Neuronal stem cell (in vitro differentiated cells): ENCODE measurements at regions not wholly inside any gene's neighbourhood (a gene's known extent, or its start where the extent isn't known, plus 50 kb on each side); places are given as distances from the start of the nearest gene placed in this dataset.

ENCODE experiments used
- DNase-seq: peaks from one replicate; pipeline ENCODE4 v3.0.0-alpha.2; 2013; ENCODE audit warnings: low spot score
- H2AFZ ChIP-seq: one replicate; pipeline ENCODE4 v1.6.1; 2013; ENCODE audit warnings: mild to moderate bottlenecking, low read length, inconsistent platforms
- H2AK5ac ChIP-seq: 2 replicates; pipeline ENCODE4 v1.6.1; 2013; ENCODE audit warnings: low read depth, mild to moderate bottlenecking, inconsistent platforms, low read length, moderate library complexity, mixed read lengths
- H2BK120ac ChIP-seq: 2 replicates; pipeline ENCODE4 v1.6.1; 2013; ENCODE audit warnings: low read depth, mild to moderate bottlenecking, inconsistent platforms, low read length, moderate library complexity, mixed read lengths
- H2BK12ac ChIP-seq: one replicate; pipeline ENCODE4 v1.6.1; 2013; ENCODE audit warnings: low read length, inconsistent platforms
- H2BK15ac ChIP-seq: 2 replicates; pipeline ENCODE4 v1.6.1; 2013; ENCODE audit warnings: mild to moderate bottlenecking, low read length, inconsistent platforms, mixed read lengths
- H2BK5ac ChIP-seq: one replicate; pipeline ENCODE4 v1.6.1; 2013; ENCODE audit warnings: inconsistent platforms, mild to moderate bottlenecking, low read length, moderate library complexity
- H3K14ac ChIP-seq: one replicate; pipeline ENCODE4 v1.6.1; 2013; ENCODE audit warnings: low read length, inconsistent platforms
- H3K18ac ChIP-seq: 2 replicates; pipeline ENCODE4 v1.6.1; 2013; ENCODE audit warnings: low read length, inconsistent platforms
- H3K23ac ChIP-seq: 2 replicates; pipeline ENCODE4 v1.6.1; 2013; ENCODE audit warnings: low read depth, mild to moderate bottlenecking, mixed read lengths, low read length, inconsistent platforms; ENCODE audit not compliant: poor library complexity
- H3K27ac ChIP-seq: replicated peaks from 3 replicates; pipeline ENCODE4 v1.5.1; 2013; ENCODE audit warnings: low read length, inconsistent platforms
- H3K27me3 ChIP-seq, 3 experiments: 2 replicates each; pipeline ENCODE4 v1.6.1; 2013; ENCODE audit warnings: low read length in 3 of 3, mild to moderate bottlenecking in 2 of 3, inconsistent platforms in 1 of 3, low read depth in 1 of 3, mixed read lengths in 1 of 3, moderate library complexity in 1 of 3; ENCODE audit not compliant: control insufficient read depth in 3 of 3, insufficient read depth in 3 of 3
- H3K36me3 ChIP-seq, 2 donors: replicated peaks in 1 of 2; 2 replicates each; pipeline ENCODE4 v1.6.1; 2013; ENCODE audit warnings: low read length in 2 of 2; ENCODE audit not compliant: control insufficient read depth in 2 of 2, insufficient read depth in 2 of 2
- H3K4ac ChIP-seq: 2 replicates; pipeline ENCODE4 v1.6.1; 2013; ENCODE audit warnings: inconsistent platforms, mild to moderate bottlenecking, low read length, moderate library complexity
- H3K4me1 ChIP-seq, 2 donors: 1 replicate in 1 of 2; 2 replicates in 1 of 2; pipeline ENCODE4 v1.6.1; 2013; ENCODE audit warnings: low read length in 2 of 2, low read depth in 1 of 2; ENCODE audit not compliant: control insufficient read depth in 2 of 2, insufficient read depth in 1 of 2
- H3K4me2 ChIP-seq: one replicate; pipeline ENCODE4 v1.6.1; 2013; ENCODE audit warnings: mild to moderate bottlenecking, low read length, inconsistent platforms; ENCODE audit not compliant: insufficient read depth, poor library complexity, severe bottlenecking
- H3K4me3 ChIP-seq, 2 donors: 2 replicates each; pipeline ENCODE4 v1.5.1; 2013; ENCODE audit warnings: low read length in 2 of 2, mild to moderate bottlenecking in 2 of 2, inconsistent platforms in 1 of 2, moderate library complexity in 1 of 2
- H3K79me1 ChIP-seq: one replicate; pipeline ENCODE4 v1.6.1; 2013; ENCODE audit warnings: low read depth, mild to moderate bottlenecking, inconsistent platforms, low read length, moderate library complexity
- H3K9ac ChIP-seq: one replicate; pipeline ENCODE4 v1.6.1; 2013; ENCODE audit warnings: mild to moderate bottlenecking, low read depth, low read length, inconsistent platforms; ENCODE audit not compliant: poor library complexity
- H3K9me3 ChIP-seq, 2 donors: replicated peaks in 1 of 2; 2 replicates each; pipeline versions ENCODE3 to v1.6.1; 2013; ENCODE audit warnings: low read length in 2 of 2, mild to moderate bottlenecking in 2 of 2, inconsistent platforms in 1 of 2, low read depth in 1 of 2, mixed read lengths in 1 of 2, moderate library complexity in 1 of 2; ENCODE audit not compliant: control insufficient read depth in 2 of 2, insufficient read depth in 1 of 2
- H4K8ac ChIP-seq: one replicate; pipeline ENCODE4 v1.6.1; 2013; ENCODE audit warnings: low read depth, mild to moderate bottlenecking, inconsistent platforms, low read length, moderate library complexity
- H4K91ac ChIP-seq: one replicate; pipeline ENCODE4 v1.6.1; 2013; ENCODE audit warnings: low read length, low read depth, mild to moderate bottlenecking, inconsistent platforms; ENCODE audit not compliant: poor library complexity
- WGBS, 2 donors: extraction: QIAGEN DNeasy Blood & Tissue Kit; methylation state at CpG; one replicate each; pipeline ENCODE4 v1.1.7; 2013; ENCODE audit warnings: missing lambda C conversion rate in 2 of 2, mixed read lengths in 1 of 2; ENCODE audit not compliant: insufficient read length in 2 of 2, insufficient replicate concordance in 1 of 2; ENCODE audit errors: extremely low coverage in 2 of 2; 5-methylcytosine and 5-hydroxymethylcytosine counted together

GRCh38 chr20:22512911-22513489 lies 71.4 kb downstream of the FOXA2 start:
- H3K4ac ChIP-seq = no peak overlapping the region
- H2BK12ac ChIP-seq = no peak overlapping the region
- no peak overlapping the region for H3K14ac ChIP-seq
- H3K27me3 ChIP-seq = no peaks in the 10 kb centered on the region
- H3K4me3 ChIP-seq = no peak overlapping the region
- no CpG with 5 or more reads among the region's 1 CpG for WGBS, 2 donors
- no peak for DNase-seq
- H2AK5ac ChIP-seq = no peak overlapping the region
- no peaks in the 10 kb centered on the region for H3K9me3 ChIP-seq
- no peak overlapping the region for H2BK15ac ChIP-seq
- H3K27ac ChIP-seq = no peak overlapping the region
- H3K4me2 ChIP-seq = no peak overlapping the region
- H2BK5ac ChIP-seq = no peak overlapping the region
- H3K23ac ChIP-seq = no peak overlapping the region
- H3K36me3 ChIP-seq = no peaks in the 10 kb centered on the region
- H3K79me1 ChIP-seq = no peaks in the 10 kb centered on the region
- H2AFZ ChIP-seq = no peak overlapping the region
- peaks cover 0 to 11% of the 10 kb centered on the region in 2 donors for H3K4me1 ChIP-seq
- no peak overlapping the region for H3K18ac ChIP-seq
- H4K8ac ChIP-seq = no peak overlapping the region
- H4K91ac ChIP-seq = no peak overlapping the region
- no peak overlapping the region for H2BK120ac ChIP-seq
- no peak overlapping the region for H3K9ac ChIP-seq

GRCh38 chr20:22511943-22512910 lies 72.1 kb downstream of the FOXA2 start:
- H3K27ac ChIP-seq = peak overlapping the region; percentile 45
- H3K9me3 ChIP-seq = no peaks in the 10 kb centered on the region
- no peak overlapping the region for H2BK5ac ChIP-seq
- DNase-seq = no peak
- peaks cover 0 to 11% of the 10 kb centered on the region in 2 donors for H3K4me1 ChIP-seq
- H3K79me1 ChIP-seq = no peaks in the 10 kb centered on the region
- no peak overlapping the region for H4K91ac ChIP-seq
- H3K18ac ChIP-seq = peak overlapping the region; percentile 65
- no peak overlapping the region for H2AK5ac ChIP-seq
- H3K4me3 ChIP-seq = no peak overlapping the region
- H3K9ac ChIP-seq = no peak overlapping the region
- H3K14ac ChIP-seq = no peak overlapping the region
- H3K4me2 ChIP-seq = no peak overlapping the region
- no peak overlapping the region for H3K4ac ChIP-seq
- H3K23ac ChIP-seq = no peak overlapping the region
- H2BK120ac ChIP-seq = no peak overlapping the region
- WGBS, 2 donors = no CpG with 5 or more reads among the region's 17 CpGs
- H3K36me3 ChIP-seq = no peaks in the 10 kb centered on the region
- no peak overlapping the region for H4K8ac ChIP-seq
- H3K27me3 ChIP-seq = no peaks in the 10 kb centered on the region
- H2AFZ ChIP-seq = no peak overlapping the region
- H2BK15ac ChIP-seq = no peak overlapping the region
- H2BK12ac ChIP-seq = no peak overlapping the region

GRCh38 chr20:22509843-22510147 lies 74.6 kb downstream of the FOXA2 start:
- Histone ChIP-seq H2AFZ (no peak overlapping the region), H3K14ac (no peak overlapping the region), H3K27me3 (no peaks in the 10 kb centered on the region), H4K91ac (no peak overlapping the region), H3K4me1 (peaks cover 0 to 11% of the 10 kb centered on the region in 2 donors), H2BK5ac (no peak overlapping the region), H2BK120ac (no peak overlapping the region), H3K4me3 (no peak overlapping the region), H3K23ac (no peak overlapping the region), H2BK15ac (no peak overlapping the region), H2BK12ac (no peak overlapping the region), H3K9ac (no peak overlapping the region), H3K36me3 (no peaks in the 10 kb centered on the region), H3K27ac (no peak overlapping the region), H3K9me3 (no peaks in the 10 kb centered on the region), H2AK5ac (no peak overlapping the region), H3K18ac (no peak overlapping the region), H3K4me2 (no peak overlapping the region), H3K79me1 (no peaks in the 10 kb centered on the region), H3K4ac (no peak overlapping the region), H4K8ac (no peak overlapping the region)
- WGBS, 2 donors = no CpG with 5 or more reads among the region's 3 CpGs
- no peak for DNase-seq

- no peak overlapping the region for H2AFZ ChIP-seq
- H2AK5ac ChIP-seq = peak overlapping the region; percentile 19
- H2BK12ac ChIP-seq = no peak overlapping the region
- H3K9ac ChIP-seq = no peak overlapping the region
- H3K27me3 ChIP-seq = no peaks in the 10 kb centered on the region
- H3K27ac ChIP-seq = no peak overlapping the region
- H3K14ac ChIP-seq = no peak overlapping the region
- DNase-seq = no peak
- H3K4ac ChIP-seq = no peak overlapping the region
- H2BK15ac ChIP-seq = no peak overlapping the region
- WGBS, 2 donors = no CpG with 5 or more reads among the region's 7 CpGs
- peaks cover 0 to 11% of the 10 kb centered on the region in 2 donors for H3K4me1 ChIP-seq
- peak overlapping the region; percentile 67 for H3K18ac ChIP-seq
- no peak overlapping the region for H3K4me2 ChIP-seq
- no peak overlapping the region for H2BK5ac ChIP-seq
- H3K79me1 ChIP-seq = no peaks in the 10 kb centered on the region
- H4K8ac ChIP-seq = no peak overlapping the region
- H4K91ac ChIP-seq = no peak overlapping the region
- H3K4me3 ChIP-seq = no peak overlapping the region
- H2BK120ac ChIP-seq = no peak overlapping the region
- H3K9me3 ChIP-seq = no peaks in the 10 kb centered on the region
- H3K36me3 ChIP-seq = no peaks in the 10 kb centered on the region
- no peak overlapping the region for H3K23ac ChIP-seq
Observed at GRCh38 chr20:22509090-22509842, 75.1 kb downstream of the FOXA2 start.
